ENCODE measurements at regions not wholly inside any gene's neighbourhood (a gene's known extent, or its start where the extent isn't known, plus 50 kb on each side); places are given as distances from the start of the nearest gene placed in this dataset.

- no peak overlapping the region for H3K27ac Mint-ChIP-seq (ENCODE audit: unreplicated experiment)
- H3K4me1 Mint-ChIP-seq (ENCODE audit: low read depth), result no peaks in the 10 kb centered on the region
- no peak overlapping the region for H3K4me3 Mint-ChIP-seq (ENCODE audit: unreplicated experiment)
- DNase-seq (ENCODE audit: low spot score), result no peak
- peaks cover 15% of the 10 kb centered on the region for H3K9me3 Mint-ChIP-seq (ENCODE audit: low read depth)
- H3K27me3 Mint-ChIP-seq (ENCODE audit: low read depth), result no peaks in the 10 kb centered on the region
- peaks cover 13% of the 10 kb centered on the region for H3K36me3 Mint-ChIP-seq (ENCODE audit: low read depth)
- TF ChIP-seq CTCF (IDR thresholded peaks at IDR 0.05), result no peak
Observed at GRCh38 chr10:65581426-65582026, 1344.3 kb upstream of the LRRTM3 start.

- H3K4me3 Mint-ChIP-seq (ENCODE audit: unreplicated experiment), result no peak overlapping the region
- H3K36me3 Mint-ChIP-seq (ENCODE audit: low read depth), result peaks cover 4% of the 10 kb centered on the region
- no peak for DNase-seq (ENCODE audit: low spot score)
- peaks cover 16% of the 10 kb centered on the region for H3K9me3 Mint-ChIP-seq (ENCODE audit: low read depth)
- TF ChIP-seq CTCF (IDR thresholded peaks at IDR 0.05), result no peak
- peaks cover 13% of the 10 kb centered on the region for H3K4me1 Mint-ChIP-seq (ENCODE audit: low read depth)
- H3K27ac Mint-ChIP-seq (ENCODE audit: unreplicated experiment), result no peak overlapping the region
- no peaks in the 10 kb centered on the region for H3K27me3 Mint-ChIP-seq (ENCODE audit: low read depth)
Observed at GRCh38 chr10:65602182-65602865, 1323.5 kb upstream of the LRRTM3 start.

GRCh38 chr10:65611592-65611991 lies 1314.2 kb upstream of the LRRTM3 start:
- no peak overlapping the region for H3K27ac Mint-ChIP-seq (ENCODE audit: unreplicated experiment)
- no peak overlapping the region for H3K4me3 Mint-ChIP-seq (ENCODE audit: unreplicated experiment)
- H3K4me1 Mint-ChIP-seq (ENCODE audit: low read depth), result peaks cover 19% of the 10 kb centered on the region
- peaks cover 7% of the 10 kb centered on the region for H3K36me3 Mint-ChIP-seq (ENCODE audit: low read depth)
- no peaks in the 10 kb centered on the region for H3K27me3 Mint-ChIP-seq (ENCODE audit: low read depth)
- TF ChIP-seq CTCF (IDR thresholded peaks at IDR 0.05), result no peak
- no peak for DNase-seq (ENCODE audit: low spot score)
- H3K9me3 Mint-ChIP-seq (ENCODE audit: low read depth), result peaks cover 15% of the 10 kb centered on the region

GRCh38 chr10:65614956-65615565 lies 1310.8 kb upstream of the LRRTM3 start:
- H3K27ac Mint-ChIP-seq (ENCODE audit: unreplicated experiment), result no peak overlapping the region
- no peak for TF ChIP-seq CTCF (IDR thresholded peaks at IDR 0.05)
- H3K4me3 Mint-ChIP-seq (ENCODE audit: unreplicated experiment), result no peak overlapping the region
- no peak for DNase-seq (ENCODE audit: low spot score)
- H3K9me3 Mint-ChIP-seq (ENCODE audit: low read depth), result peaks cover 18% of the 10 kb centered on the region
- H3K27me3 Mint-ChIP-seq (ENCODE audit: low read depth), result no peaks in the 10 kb centered on the region
- peaks cover 7% of the 10 kb centered on the region for H3K36me3 Mint-ChIP-seq (ENCODE audit: low read depth)
- H3K4me1 Mint-ChIP-seq (ENCODE audit: low read depth), result peaks cover 28% of the 10 kb centered on the region

GRCh38 chr10:65618126-65618525 lies 1307.7 kb upstream of the LRRTM3 start:
- peak overlapping the region; percentile 51 for H3K27ac Mint-ChIP-seq (ENCODE audit: unreplicated experiment)

More at GRCh38 chr10:65618126-65618525, 1307.7 kb upstream of the LRRTM3 start:
- peaks cover 18% of the 10 kb centered on the region for H3K9me3 Mint-ChIP-seq (ENCODE audit: low read depth)
- peaks cover 7% of the 10 kb centered on the region for H3K36me3 Mint-ChIP-seq (ENCODE audit: low read depth)
- peaks cover 14% of the 10 kb centered on the region for H3K4me1 Mint-ChIP-seq (ENCODE audit: low read depth)
- H3K27me3 Mint-ChIP-seq (ENCODE audit: low read depth), result no peaks in the 10 kb centered on the region
- no peak for DNase-seq (ENCODE audit: low spot score)
- no peak for TF ChIP-seq CTCF (IDR thresholded peaks at IDR 0.05)
- H3K4me3 Mint-ChIP-seq (ENCODE audit: unreplicated experiment), result no peak overlapping the region
